C1 segment of cervical spinal cord (tissue), 14 donors: ENCODE measurements at regions not wholly inside any gene's neighbourhood (a gene's known extent, or its start where the extent isn't known, plus 50 kb on each side); places are given as distances from the start of the nearest gene placed in this dataset.

Experiments
- DNase-seq, 14 donors: peaks; one replicate each; lab custom pipeline; 2025; lab: John Stamatoyannopoulos, UW

DNA sequence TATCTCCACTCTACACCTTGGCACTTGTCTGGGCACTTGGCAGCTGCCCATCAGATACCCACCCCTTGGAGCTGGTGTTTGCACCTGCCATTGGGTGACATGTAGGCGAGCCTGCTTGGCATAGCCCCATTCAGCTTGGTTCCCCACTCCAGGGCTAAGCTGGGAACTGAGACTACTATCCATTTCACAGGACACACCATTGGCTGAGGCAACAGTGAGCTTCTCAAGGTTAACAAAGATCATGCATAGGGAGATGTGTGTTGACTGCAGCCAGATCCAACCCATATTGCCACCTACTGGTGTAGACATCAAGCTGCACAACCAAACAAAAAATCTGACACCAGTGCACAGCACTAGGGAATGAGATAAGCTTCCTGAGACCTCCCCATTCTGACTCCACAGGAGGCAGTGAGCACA lies 1389.8 kb upstream of the TMEFF2 start:
- DNase-seq, result no peak

DNA sequence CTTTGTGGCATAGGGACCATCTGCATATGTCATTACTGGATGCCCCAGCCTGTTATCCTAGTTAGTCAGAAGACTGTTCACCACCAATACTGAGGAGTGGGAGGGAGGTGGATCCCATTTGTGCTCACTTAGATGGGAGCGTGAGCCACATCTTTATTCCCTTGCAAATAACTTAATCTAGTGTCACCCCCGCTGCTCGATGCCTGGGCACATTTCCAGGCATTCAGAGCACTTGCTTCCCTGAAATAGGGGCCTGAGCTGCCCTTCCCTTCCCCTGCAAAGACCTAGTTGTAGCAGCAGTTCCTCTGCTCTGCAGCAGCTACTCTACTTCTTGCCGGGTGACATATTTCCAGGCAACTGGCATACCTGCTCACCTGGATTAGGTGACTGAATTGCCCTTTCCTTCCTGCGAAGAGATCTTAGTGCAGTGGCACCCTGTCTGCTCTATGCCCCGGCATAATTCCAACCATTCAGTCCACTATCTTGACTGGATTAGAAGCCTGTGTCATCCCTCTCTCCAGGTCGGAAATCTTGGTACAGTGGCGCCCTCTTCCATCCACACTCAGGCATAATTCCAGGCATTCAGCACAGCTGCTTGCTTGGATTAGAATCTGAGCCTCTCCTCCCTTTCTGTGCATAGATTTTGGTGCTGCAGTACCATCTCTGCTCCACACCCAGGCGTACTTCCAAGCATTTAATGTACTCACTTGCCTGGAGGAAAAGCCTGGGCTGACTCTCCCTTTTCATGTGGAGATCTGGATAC lies 1389.1 kb upstream of the TMEFF2 start:
- no peak for DNase-seq

DNA sequence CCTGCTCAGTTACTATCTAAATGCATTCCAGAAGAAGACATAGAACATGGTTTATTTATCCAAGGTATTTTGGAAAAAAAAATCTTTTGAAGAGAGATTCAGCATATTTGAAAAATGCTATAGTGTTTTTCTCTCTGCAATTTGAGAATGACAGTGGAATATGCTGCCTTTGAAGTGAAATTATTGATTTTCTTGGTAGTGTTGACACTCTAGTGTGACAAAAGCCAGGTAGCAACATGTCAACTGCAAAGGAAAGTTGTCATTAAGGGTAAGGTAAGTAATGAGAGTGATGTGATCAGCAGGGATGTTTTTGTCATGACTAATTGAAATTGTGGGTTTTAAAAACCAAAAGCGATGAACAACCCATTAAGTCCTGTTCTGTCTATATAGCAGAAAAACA lies 1387.1 kb upstream of the TMEFF2 start:
- DNase-seq, result no peak

DNA sequence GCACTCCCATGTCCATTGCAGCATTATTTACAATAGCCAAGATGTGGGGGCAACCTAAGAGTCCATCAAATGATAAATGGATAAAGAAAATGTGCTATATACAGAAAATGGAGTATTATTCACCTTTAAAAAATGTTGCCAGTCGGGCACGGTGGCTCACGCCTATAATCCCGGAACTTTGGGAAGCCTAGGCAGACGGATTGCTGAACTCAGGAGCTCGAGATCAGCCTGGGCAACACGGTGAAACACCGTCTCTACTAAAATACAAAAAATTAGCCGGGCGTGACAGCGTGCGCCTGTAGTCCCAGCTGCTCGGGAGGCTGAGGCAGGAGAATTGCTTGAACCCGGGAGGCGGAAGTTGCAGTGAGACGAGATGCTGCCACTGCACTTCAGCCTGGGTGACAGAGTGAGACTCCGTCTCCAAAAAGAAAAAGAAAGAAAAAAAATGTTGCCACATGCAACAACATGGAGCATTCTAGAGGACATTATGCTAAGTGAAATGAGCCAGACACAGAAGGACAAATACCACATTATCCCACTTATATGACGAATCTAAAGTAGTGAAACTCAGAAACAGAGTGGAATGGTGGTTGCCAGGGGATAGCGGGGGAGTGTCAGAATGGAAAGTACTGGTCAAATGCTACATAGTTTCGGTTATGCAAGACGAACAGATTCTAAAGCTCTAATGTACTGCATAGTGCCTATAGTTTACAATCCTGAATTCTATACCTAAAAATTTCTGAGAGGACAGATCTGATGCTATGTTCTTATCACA lies 1385.6 kb upstream of the TMEFF2 start:
- no peak for DNase-seq

DNA sequence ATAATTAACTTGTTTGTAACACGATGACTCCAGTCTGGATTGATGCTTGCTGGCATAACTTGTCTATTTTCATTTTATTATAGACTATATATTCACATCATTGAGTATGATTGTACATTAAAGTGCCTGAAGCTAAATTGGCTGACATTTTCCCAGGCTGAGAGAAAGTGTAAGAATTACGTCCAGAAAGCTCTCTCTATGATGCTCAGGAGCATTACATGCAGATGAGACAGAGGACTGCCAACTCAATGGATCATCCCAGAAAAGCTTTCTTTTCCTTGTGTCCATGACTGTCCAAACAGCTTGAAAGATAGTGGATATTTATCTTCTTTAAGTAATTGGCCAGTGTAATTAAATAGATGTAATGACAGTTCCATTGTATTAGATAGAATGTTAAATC lies 1372.2 kb upstream of the TMEFF2 start:
- DNase-seq, result no peak

DNA sequence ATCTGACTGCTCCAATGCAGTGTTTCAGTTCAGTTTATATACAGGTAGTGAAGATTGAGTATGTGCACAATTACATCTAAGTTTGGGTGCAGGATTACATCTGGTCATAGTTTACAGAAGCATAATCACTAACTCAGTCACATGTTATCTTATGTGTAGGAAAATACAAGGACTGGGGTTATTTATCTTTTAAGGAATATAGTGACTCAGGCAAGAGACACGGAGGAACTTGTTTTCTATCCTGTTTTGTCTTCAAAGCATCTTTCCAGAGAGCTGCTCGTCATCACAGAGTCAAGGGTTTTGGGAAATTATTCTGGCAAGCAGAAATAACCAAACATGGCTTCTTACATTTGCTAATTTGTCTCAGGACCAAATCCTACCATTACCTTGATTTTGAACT lies 1371.5 kb upstream of the TMEFF2 start:
- DNase-seq, result no peak

DNA sequence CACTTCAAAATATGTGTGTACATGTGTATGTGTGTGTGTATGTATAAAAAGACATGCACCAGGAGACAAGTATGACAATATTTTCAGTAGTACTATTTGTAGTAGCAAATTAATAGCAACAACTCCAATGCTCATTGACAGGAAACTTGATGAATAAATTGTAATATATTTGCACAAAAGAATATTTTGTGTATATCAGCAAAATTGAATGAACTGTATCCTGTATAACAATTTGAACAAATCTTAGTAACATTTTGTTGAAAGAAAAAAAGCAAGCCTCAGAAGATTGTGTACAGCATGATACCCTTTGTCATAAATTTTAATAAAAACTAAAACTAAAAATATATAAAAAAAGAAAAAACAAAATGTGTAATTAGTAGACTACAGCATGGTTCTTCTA lies 1367.3 kb upstream of the TMEFF2 start:
- no peak for DNase-seq

DNA sequence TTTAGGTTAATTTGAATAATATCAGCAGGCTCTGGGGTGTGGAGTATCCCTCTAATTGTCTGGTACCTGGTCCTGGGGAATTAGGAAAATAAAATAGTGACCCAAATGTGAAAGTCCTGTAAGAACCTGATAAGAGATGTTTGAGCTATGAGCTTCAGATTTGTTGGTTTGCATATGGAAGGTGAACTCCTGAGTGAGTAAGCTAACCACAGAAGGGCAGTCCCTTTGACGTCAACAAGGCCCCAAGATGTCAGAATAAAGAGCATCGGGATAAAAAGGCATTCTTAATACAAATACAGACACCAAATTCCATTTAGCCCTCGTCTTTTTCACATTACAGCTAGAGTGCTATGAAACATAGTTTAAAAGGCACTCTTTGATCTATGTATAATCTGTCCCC lies 1366.3 kb upstream of the TMEFF2 start:
- DNase-seq, result no peak

DNA sequence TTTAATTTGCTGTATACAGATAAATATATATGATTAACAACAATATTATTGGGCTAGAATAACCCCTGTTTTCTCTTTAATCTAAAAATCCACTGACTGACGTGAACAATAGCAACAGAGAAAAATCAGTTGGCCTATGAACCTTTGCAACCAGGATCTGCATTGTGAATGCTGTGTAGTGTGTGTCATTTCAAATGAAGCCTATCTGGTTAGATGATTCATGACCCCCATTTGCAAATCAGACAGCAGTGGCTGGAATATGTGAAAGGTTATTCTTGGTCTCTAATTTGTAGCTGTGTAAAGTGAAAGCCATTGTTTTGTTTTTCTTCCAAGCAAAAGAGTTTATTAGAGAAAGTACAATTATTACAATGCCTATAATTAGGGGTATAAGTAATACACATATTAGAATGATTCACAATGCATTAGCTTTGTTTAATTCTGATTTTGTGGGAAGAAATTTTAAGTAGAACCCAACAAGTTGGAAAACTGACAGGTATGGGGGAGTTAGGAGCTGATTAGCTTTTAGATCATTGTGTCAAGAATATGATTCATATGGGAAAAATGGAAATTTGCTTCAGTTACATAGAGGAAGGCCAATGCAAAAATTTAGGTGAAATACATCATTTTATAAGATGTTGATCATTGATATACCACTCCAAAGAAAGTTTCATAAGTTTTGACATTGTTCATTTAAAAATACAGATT lies 1362.2 kb upstream of the TMEFF2 start:
- no peak for DNase-seq

DNA sequence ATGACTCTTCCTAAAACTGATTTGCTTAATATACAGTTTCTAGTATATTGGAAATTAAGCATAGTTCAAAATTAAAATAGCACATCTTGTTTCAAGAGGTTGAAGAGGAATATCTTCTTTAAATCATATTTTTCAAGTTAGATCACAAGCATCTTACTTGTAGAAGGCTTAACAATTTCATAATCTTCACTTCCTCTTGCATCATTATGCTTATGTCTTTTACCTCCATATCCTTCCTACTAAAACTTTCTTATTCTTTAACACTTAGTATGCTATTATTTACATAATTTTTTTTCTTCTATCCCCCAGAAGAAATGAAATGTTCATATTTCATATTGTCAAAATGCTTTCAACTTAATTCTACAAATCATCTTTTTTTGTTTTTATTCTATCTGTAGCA lies 1354.9 kb upstream of the TMEFF2 start:
- no peak for DNase-seq

DNA sequence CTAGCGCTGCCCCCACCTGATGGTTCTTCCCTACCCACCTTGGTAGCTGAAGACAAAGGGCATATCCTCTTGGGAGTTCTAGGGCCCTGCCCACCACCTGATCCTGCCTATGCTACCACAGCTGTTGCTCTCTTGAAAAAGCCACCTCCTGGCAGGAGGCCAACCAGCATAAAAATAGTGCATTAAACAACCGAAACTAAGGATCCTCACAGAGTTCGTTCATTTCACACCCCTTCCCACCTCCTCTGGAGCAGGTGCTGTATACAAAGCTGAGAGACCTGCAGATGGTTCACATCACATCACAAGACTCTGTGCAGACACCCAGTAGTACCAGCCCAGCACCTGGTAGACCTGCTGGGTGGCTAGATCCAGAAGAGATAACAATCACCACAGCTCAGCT lies 1348.0 kb upstream of the TMEFF2 start:
- no peak for DNase-seq

DNA sequence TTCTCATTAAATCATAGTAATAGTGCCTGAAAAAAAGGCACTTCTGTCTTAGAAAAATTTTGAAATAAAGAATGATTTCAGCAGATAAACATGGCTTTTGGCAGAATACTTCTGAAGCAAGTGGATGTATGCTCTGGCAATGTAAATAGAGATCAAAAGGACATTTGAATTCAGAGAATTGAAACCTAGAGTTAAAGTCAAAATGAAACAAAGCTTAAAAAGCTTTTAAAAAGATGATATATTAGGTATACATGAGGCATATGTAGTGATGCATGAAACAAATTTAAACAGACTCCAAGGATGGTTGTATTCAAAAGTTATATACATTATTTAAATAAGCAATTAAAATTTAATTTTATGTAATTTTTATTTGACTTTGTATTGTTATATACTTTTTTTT lies 1344.5 kb upstream of the TMEFF2 start:
- no peak for DNase-seq

DNA sequence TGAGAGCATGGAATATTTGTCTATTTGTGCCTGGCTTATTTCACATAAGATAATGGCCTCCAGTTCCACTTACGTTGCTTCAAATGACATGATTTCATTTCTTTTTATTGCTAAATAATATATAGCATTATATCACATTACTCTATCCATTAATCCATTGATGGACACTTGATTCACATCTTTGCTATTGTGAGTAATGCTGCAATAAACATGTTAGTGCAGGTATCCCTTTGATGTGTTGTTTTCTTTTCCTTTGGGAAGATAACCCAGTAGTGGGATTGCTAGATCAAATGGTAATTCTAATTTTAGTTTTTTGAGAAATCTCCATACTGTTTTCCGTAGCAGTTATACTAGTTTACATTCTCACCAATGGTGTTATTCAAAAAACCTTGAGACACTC lies 1343.3 kb upstream of the TMEFF2 start:
- DNase-seq, result no peak

DNA sequence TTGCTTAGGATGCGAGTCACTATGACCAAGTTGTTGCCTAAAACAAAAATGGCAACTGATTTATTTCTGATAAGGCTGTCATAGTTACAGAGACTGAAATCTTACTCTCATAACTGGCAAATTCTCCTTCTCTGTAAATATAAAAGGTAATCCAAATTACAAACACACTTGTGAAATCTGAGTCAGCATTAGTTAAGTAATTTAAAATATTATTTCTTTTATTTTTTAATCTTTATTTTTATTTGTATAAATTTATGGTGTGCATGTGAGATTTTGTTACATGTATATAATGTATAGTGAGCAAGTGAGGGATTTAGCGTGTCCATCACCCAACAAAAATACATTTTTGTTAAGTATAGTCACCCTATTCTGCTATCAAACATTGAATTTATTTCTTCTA lies 1342.8 kb upstream of the TMEFF2 start:
- DNase-seq, result no peak

DNA sequence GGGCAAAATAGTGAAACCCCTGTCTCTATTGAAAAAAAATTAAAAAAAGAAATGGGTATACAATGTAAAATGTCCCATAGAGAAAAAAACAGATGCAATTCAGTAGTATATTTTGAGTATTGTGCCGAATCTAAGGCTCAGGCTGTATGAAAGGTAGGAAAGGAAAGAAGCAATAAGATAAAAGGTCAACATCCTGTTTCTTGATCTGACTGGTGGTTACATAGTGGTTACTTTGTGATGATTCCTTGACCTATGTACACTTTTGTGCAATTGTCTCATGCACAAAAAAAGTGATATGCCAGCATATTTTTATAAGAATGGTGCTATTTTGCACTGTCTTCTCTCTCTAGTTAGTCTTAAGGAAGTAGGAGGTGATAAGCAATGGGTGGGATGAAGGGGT lies 1333.7 kb upstream of the TMEFF2 start:
- no peak for DNase-seq

DNA sequence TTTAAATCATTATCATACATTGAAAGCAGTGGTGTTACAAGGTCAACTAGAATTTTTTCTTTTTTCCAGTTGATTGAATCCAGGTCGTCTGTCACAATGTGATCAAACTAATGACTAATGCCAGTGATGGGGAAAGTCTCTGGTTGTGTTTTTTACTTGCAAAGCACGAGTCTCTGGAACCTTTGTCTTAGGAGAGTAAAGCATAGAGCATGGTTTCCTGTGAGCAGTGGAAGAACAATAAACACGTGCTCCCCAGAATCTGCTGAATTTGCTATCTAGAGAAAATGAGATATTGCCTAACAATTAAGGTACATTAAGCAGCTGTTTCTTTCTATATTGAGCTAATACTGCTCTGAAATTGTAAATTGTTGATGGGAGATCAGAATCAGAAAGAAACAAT lies 1332.4 kb upstream of the TMEFF2 start:
- DNase-seq, result no peak

DNA sequence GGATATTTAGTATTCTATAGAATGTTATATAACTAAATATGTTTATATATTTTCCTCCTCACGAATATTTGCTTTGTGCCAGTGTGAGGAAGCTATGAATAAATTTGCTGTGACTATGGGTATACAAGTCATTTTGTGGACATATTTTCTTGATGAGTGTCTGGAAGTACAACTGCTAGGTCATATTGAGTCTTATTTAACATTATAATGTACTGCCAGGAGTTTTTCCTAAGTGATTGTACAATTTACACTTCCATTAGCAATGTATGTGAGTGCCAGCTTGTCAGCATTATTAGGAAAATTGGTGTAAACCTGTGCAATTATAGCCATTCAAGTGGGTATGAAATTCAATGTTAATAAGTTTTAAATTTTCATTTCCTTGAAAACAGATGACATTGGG lies 1328.9 kb upstream of the TMEFF2 start:
- no peak for DNase-seq

DNA sequence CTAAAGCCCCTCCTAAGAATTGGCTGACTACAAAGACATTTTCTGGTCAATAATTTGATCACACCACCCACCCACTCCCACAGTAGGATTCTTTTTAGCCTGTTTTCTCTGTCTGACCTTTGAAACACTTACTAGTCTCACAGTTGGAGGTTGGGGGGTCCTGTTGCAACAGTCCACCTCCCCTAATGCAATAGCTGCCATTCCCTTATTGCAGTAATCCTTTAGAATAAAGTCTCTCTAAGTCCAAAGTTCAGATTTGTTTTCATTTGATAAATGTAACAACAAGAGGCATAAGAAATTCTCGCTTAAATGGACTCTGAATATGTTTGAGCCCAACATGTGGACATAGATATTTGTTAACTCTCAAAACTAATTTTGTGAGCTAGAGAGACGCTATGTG lies 1326.8 kb upstream of the TMEFF2 start:
- DNase-seq, result no peak

DNA sequence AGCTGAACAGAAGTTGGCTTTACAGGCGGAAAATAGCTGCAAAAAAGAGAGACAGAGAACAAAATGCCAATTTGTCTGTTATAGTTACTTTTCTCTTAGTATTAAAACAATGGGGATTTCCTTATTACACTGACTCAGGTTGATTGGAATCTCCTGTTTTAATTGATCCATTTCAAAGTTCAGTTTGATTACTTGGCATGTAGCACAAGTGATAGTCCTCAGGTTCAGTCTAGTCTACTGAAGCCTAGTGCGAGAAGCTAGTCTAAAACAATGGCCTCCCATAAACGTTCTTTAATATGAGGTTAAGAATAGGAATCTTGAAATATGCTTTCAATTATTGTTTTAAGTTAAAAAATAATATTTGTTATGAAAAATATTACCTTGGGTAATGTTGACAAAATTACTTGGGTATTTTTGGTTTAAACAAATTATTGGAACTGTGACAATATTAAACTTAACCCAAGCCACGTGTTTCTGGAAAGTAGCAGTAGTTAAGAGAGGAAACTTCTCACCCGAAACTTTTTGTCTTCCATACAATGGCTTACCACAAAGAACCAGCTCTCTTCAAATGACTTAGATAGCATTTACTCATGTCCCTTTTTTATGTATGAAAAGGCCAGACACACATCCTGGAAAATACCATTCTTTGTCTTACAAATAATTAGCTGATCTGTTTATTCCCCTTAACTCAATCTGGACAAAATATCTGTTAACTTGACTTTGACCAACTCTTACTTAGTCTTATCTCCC lies 1326.2 kb upstream of the TMEFF2 start:
- DNase-seq, result no peak

DNA sequence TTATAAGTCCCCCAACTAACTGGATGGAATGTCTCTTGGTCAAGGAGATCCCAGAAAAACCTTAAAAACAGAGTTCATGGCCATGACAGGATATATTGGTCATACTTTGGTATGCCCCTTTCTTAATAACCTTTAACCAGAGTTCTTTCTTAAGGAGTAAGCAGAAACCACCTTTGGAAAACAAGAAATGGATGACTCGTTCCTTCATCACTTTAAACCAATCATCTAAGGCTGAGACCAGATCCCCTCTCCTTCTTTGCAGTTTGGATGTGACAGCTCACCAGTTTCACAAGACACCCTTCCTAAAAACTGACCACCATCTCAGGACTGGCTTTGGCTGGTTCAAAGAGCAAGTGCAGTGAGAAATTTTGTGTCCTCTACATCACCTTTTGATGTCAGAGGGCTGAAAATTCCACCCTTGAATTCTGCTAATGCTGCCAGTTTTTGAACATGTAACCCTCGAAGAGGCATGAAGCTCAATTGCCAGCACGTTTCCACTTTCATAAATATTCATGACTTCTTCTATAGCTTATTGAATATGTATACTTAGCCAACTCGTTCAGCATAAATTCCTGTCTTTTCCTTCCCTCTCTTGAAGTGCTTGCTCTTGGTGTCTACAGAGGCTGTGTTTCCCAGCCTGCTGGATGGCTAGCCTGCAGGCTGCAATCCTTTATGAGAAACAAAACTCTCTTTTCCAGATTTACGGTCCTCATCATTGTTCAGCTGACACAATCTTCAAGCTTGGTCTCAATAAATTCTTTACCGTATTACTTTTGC lies 1323.5 kb upstream of the TMEFF2 start:
- DNase-seq, result no peak

DNA sequence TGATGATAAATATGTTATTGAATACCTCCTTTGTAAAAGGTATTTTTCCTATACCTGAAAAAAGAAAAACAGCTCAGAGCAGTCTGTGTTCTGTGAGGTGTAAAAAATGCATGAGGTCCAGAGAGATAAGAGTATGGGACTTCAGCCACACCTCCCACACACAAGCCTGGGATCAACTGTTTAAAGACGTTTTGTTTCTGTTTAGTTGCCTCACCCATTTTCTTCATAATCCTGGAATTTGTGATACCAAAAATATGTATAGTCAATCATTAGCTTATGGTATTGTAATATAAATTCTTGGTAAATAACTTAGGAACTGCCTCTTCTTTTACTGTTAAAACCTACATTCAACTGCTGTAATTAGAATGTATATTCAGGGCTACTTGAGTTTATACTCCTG lies 1322.9 kb upstream of the TMEFF2 start:
- no peak for DNase-seq
